GM23338 (cell line): ENCODE measurements at regions not wholly inside any gene's neighbourhood (a gene's known extent, or its start where the extent isn't known, plus 50 kb on each side); places are given as distances from the start of the nearest gene placed in this dataset.

Experiments used
- CTCF ChIP-seq, 2 experiments: fragments of 200-600 bp in 1 of 2; sonication (generic) in 1 of 2; conservative IDR thresholded peaks; 2 replicates each; pipeline versions ENCODE4 v1.5.1 to v1.6.1; 2016 to 2017; ENCODE audit warnings: antibody characterized with exemption in 2 of 2, low read depth in 2 of 2, mild to moderate bottlenecking in 2 of 2, moderate library complexity in 1 of 2
- EZH2 ChIP-seq: fragments of 200-600 bp; sonication (generic); IDR thresholded peaks from one replicate; pipeline ENCODE4 v1.8.0; 2017; ENCODE audit warnings: antibody characterized with exemption, mild to moderate bottlenecking, low read depth; ENCODE audit not compliant: unreplicated experiment
- EZH2phosphoT487 ChIP-seq: fragments of 200-600 bp; sonication (generic); IDR thresholded peaks from one replicate; pipeline ENCODE4 v1.8.1; 2018; ENCODE audit warnings: antibody characterized with exemption; ENCODE audit not compliant: unreplicated experiment
- JUNB ChIP-seq: IDR thresholded peaks from one replicate; pipeline ENCODE4 v1.6.1; 2016; ENCODE audit warnings: antibody characterized with exemption; ENCODE audit not compliant: unreplicated experiment
- POLR2AphosphoS5 ChIP-seq: IDR thresholded peaks from 2 replicates; pipeline ENCODE4 v1.6.1; 2016; ENCODE audit warnings: antibody characterized with exemption, low read depth
- ZNF331 ChIP-seq: fragments of 250-450 bp; sonication (Bioruptor Pico); IDR thresholded peaks from 2 replicates; pipeline ENCODE4 v1.5.0; 2020; ENCODE audit warnings: low read depth, mild to moderate bottlenecking, moderate library complexity

GRCh38 chr18:60446821-60447220 is 74.2 kb upstream of the MC4R start:
- TF ChIP-seq POLR2AphosphoS5 = no peak
- TF ChIP-seq CTCF (conservative IDR thresholded peaks at IDR 0.05; ENCODE audit: low read depth in 2 of 2) = no peak
- TF ChIP-seq EZH2phosphoT487 = no peak
- no peak for TF ChIP-seq EZH2
- TF ChIP-seq JUNB = no peak
- no peak for TF ChIP-seq ZNF331
